Fibroblast of peridontal ligament (primary cell): ENCODE measurements at regions not wholly inside any gene's neighbourhood (a gene's known extent, or its start where the extent isn't known, plus 50 kb on each side); places are given as distances from the start of the nearest gene placed in this dataset.

Experiments used
- DNase-seq: peaks from one replicate; pipeline ENCODE4 v3.0.0-alpha.2; 2010; ENCODE audit errors: extremely low read depth

- peak; percentile 55 for DNase-seq
Observed at GRCh38 chr15:39124155-39124552, 456.7 kb upstream of the THBS1 start.

- peak; percentile 50 for DNase-seq
Observed at GRCh38 chr15:39124553-39125171, 456.2 kb upstream of the THBS1 start.

- peak; percentile 52 for DNase-seq
Observed at GRCh38 chr15:39125226-39125625, 455.7 kb upstream of the THBS1 start.

GRCh38 chr15:39125904-39126303, 455.0 kb upstream of the THBS1 start:
- DNase-seq, result peak; percentile 70

- peak; percentile 63 for DNase-seq
Observed at GRCh38 chr15:39127151-39127790, 453.6 kb upstream of the THBS1 start.

GRCh38 chr15:39127925-39128617, 452.8 kb upstream of the THBS1 start:
- peak; percentile 95 for DNase-seq

GRCh38 chr15:39128746-39129145, 452.1 kb upstream of the THBS1 start:
- DNase-seq, result no peak

- no peak for DNase-seq
Observed at GRCh38 chr15:39130556-39131379, 450.1 kb upstream of the THBS1 start.

GRCh38 chr15:39131609-39132008, 449.3 kb upstream of the THBS1 start:
- DNase-seq, result no peak

- DNase-seq, result no peak
Observed at GRCh38 chr15:39132070-39132469, 448.8 kb upstream of the THBS1 start.

- DNase-seq, result peak; percentile 98
Observed at GRCh38 chr15:39132954-39133600, 447.8 kb upstream of the THBS1 start.

GRCh38 chr15:39134282-39134681, 446.6 kb upstream of the THBS1 start:
- no peak for DNase-seq

GRCh38 chr15:39135989-39136388, 444.9 kb upstream of the THBS1 start:
- DNase-seq, result peak; percentile 98

GRCh38 chr15:39139431-39140059, 441.3 kb upstream of the THBS1 start:
- DNase-seq, result no peak

- DNase-seq, result peak; percentile 97
Observed at GRCh38 chr15:39140060-39140604, 440.7 kb upstream of the THBS1 start.

GRCh38 chr15:39142500-39142899, 438.4 kb upstream of the THBS1 start:
- no peak for DNase-seq

- no peak for DNase-seq
Observed at GRCh38 chr15:39143479-39143878, 437.4 kb upstream of the THBS1 start.

GRCh38 chr15:39144051-39144450, 436.8 kb upstream of the THBS1 start:
- DNase-seq, result no peak

- DNase-seq, result no peak
Observed at GRCh38 chr15:39144613-39145499, 436.0 kb upstream of the THBS1 start.
